SK-N-SH treated with all-trans-retinoic acid at 6 μM for 48 hours (cell line): ENCODE measurements at regions not wholly inside any gene's neighbourhood (a gene's known extent, or its start where the extent isn't known, plus 50 kb on each side); places are given as distances from the start of the nearest gene placed in this dataset.

ENCODE experiments used
- ARNTL ChIP-seq: fragments of 450-650 bp; formaldehyde crosslinking; IDR thresholded peaks from 2 replicates; pipeline ENCODE4 v1.5.0; 2020; ENCODE audit warnings: low read depth, mild to moderate bottlenecking, moderate library complexity, borderline replicate concordance
- GLIS3 ChIP-seq: fragments of 250-450 bp; sonication (Bioruptor Pico); IDR thresholded peaks from 2 replicates; pipeline ENCODE4 v1.5.0; 2020; ENCODE audit warnings: mild to moderate bottlenecking, moderate library complexity
- PATZ1 ChIP-seq: fragments of 250-450 bp; sonication (Bioruptor Pico); IDR thresholded peaks from 2 replicates; pipeline ENCODE4 v1.8.0; 2020; ENCODE audit warnings: mild to moderate bottlenecking, moderate library complexity, borderline replicate concordance
- RARB ChIP-seq: fragments of 250-450 bp; sonication (Bioruptor Pico); IDR thresholded peaks from 2 replicates; pipeline ENCODE4 v1.8.0; 2021; ENCODE audit warnings: mild to moderate bottlenecking, moderate library complexity
- SNAI2 ChIP-seq: fragments of 250-450 bp; sonication (Bioruptor Pico); IDR thresholded peaks from 2 replicates; pipeline ENCODE4 v1.5.0; 2020; ENCODE audit warnings: mild to moderate bottlenecking, moderate library complexity
- TSHZ2 ChIP-seq: fragments of 250-450 bp; sonication (Bioruptor Pico); IDR thresholded peaks from 2 replicates; pipeline ENCODE4 v1.5.0; 2020; ENCODE audit warnings: mild to moderate bottlenecking, moderate library complexity
- ZFP3 ChIP-seq: fragments of 250-450 bp; sonication (Bioruptor Pico); IDR thresholded peaks from 2 replicates; pipeline ENCODE4 v1.5.0; 2020; ENCODE audit warnings: mild to moderate bottlenecking, moderate library complexity
- ZNF70 ChIP-seq: fragments of 450-650 bp; formaldehyde crosslinking; IDR thresholded peaks from 2 replicates; pipeline ENCODE4 v1.5.0; 2020; ENCODE audit warnings: mild to moderate bottlenecking, moderate library complexity
- TF ChIP-seq, protein P1 (sequence below): fragments of 250-450 bp; sonication (Bioruptor Pico); IDR thresholded peaks from 2 replicates; pipeline ENCODE4 v1.5.1; 2020; ENCODE audit warnings: low read depth, mild to moderate bottlenecking, moderate library complexity

DNA sequence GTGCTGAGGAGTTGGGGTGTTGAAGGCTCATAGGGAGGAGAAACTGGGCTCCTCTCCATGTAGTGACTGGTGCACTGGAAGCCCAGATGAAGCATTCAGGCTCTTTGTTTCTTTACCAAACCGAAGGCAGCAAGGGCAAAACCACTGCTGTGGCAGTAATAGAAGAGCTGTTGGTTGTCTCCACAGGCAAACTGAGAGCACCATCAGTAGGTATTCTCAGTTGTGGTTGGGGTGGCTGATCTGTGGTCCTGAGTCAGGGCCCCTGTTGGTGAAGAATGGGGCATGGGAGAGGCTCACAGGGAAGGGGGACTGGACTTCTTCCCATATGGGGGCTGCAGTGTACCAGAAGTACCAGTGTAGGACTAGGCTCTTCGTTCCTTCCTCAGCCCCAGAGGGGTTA is 460.2 kb upstream of the IMPG1 start:
- TF ChIP-seq ARNTL (no peak), PATZ1 (CRISPR knock-in tag) (no peak), SNAI2 (CRISPR knock-in tag) (no peak), GLIS3 (no peak), RARB (CRISPR knock-in tag) (no peak), ZFP3 (CRISPR knock-in tag) (no peak), ZNF70 (CRISPR knock-in tag) (no peak), TSHZ2 (CRISPR knock-in tag) (no peak)
- TF ChIP-seq, protein P1, sequence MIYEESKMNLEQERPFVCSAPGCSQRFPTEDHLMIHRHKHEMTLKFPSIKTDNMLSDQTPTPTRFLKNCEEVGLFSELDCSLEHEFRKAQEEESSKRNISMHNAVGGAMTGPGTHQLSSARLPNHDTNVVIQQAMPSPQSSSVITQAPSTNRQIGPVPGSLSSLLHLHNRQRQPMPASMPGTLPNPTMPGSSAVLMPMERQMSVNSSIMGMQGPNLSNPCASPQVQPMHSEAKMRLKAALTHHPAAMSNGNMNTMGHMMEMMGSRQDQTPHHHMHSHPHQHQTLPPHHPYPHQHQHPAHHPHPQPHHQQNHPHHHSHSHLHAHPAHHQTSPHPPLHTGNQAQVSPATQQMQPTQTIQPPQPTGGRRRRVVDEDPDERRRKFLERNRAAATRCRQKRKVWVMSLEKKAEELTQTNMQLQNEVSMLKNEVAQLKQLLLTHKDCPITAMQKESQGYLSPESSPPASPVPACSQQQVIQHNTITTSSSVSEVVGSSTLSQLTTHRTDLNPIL, result no peak
